Activated naive CD4-positive, alpha-beta T cell (primary cell): ENCODE measurements at regions not wholly inside any gene's neighbourhood (a gene's known extent, or its start where the extent isn't known, plus 50 kb on each side); places are given as distances from the start of the nearest gene placed in this dataset.
"Not testable (repeated sequence)": the region's sequence is repeated elsewhere in the genome, so short reads cannot be mapped to it uniquely, and the experiment has no call there.

Experiments used
- DNase-seq, 4 experiments: peaks; one replicate each; lab custom pipeline; 2025; lab: John Stamatoyannopoulos, UW

GRCh38 chr17:77821114-77821513 lies 137.4 kb upstream of the TNRC6C start:
- no peak for DNase-seq

DNA sequence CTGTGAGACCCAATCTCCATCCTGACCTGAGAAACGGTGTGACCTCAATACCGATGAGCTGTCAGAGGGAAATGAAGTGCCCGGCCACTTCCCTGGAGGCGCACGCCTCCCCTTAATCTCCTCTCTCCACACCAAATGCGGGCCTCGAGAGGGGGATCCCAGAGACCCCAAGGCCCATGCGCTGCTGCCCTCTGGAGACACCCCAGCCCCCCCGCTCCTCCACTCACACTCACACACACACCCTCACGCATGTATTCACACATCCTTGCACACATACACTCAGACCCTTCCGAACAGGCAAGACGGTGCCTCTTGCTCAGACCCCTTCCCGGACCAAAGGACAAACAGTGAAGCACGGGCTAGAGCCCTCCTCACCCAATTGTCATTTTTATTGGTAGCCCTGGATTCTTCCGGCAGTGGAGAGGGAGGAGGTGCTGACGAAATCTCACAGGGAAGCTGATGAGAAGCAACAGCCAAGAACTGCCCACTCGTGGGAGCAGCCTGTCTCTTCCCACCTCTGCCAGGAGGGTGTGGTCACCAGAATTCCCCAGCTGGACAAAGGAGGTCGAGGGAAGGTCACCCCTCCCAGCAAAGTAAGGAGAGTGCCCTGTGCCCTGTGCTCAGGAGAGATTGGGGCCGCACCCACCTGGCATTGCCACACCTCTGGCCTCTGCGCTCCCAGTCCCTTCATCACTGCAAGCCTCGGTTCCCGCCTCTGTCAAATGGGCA lies 136.0 kb upstream of the TNRC6C start:
- no peak for DNase-seq

DNA sequence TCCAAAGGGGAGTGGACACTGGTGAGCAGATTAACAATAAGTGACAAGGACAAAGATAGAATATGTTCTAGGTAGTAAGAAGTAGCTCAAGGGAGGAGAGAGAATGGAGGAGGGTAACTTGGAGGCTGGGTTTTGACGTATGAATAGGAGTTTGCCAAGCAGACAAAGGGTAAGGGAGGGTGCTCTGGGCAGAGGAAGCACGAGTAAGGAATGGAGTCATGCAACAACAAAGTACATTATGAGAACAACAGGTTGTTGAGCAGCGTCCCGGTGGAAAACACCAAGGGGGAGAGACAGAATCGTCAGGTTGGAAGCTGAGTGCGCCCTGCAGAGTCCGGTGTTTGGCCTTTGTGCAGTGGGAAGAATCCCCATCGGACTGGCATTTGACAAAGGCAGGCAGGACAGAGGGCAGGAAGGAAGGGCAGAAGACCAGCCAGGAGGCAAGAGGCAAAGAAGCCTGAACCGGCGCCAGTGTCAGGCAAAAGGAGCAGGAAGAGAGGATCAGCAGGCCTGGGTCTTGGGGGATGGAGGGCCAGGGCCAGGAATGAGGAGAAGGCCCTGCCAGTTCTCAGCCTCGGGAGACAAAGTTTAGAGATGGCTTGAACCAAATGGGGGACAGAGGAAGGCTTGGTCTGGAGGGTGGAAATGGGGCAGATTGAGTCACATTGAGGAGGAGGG lies 134.3 kb upstream of the TNRC6C start:
- no peak for DNase-seq

DNA sequence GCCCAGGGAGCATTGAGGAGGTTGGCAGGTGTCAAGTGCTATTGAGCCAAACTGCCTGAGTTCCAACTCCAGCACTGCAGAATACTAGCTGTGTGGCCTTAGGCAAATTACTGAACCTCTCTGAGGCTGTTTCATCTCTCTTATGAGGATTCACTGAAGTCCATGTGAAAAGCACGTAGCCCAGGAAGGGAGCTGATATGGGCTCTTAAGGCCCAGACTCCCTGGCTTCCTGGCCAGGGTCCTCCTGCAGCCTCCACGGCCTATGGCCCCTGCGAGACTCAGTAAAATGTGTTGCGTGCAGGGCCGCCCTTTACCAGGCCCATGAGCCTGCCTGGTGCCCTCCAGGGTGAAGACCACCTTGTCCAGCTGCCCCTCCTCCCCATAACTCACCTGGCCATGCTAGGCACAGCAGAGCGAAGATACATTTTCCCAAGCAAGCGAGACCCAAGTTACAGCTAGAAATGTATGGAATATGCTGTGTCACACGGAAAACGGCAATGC lies 133.7 kb upstream of the TNRC6C start:
- no peak for DNase-seq

DNA sequence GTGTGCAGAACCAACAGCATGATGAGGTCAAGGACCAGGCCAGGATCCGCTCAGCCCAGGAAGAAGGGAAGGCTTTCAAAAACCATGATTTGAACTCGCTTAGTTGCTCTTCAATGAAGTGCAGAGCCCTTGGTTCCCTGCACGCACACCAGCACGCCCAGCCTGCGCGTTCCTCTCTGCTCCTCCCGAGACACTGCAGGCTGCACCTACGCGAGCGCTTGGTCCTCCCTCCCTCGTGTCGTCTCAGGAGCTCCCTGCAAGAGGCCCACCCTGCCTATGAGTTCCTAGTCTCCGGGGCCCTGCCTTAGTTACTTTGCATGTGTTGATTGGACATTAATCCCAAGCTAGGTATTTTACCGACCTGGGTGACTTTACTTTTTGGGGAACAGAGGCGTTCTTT lies 132.9 kb upstream of the TNRC6C start:
- DNase-seq: no peak

DNA sequence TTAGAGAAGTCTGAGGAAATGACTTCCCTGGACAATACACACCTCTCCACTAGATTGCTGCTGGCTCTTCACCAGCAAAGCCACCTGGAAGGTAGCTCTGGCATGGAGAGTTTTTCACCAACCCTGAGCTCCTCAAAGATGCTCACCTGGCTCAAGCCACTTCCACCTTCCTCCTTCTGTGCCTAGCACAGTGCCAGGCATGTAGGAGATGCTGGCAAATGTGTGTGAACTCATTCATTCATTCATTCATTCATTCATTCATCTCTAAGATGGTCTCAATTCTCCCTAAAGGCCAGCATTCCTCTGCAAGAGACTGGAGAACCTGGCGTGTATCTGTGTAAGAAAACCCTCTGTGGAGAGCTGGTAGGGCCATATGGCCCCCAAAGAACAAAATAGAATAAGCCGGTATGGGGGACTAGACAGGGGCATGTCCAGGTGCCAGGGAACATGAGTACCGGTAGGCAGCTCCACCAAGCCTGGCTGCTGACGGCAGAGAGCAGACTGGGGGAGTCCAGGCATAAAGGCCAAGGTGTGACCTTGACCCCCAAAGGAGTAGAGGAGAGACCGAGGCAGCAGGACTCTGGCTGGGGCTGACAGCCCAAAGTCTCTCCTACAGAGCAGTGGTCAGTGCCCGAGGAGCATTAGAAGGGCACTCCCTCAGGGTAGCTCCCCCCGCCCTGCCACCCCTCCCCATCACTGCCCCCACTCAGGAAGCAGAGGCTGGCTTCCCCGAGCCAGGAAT lies 132.2 kb upstream of the TNRC6C start:
- no peak for DNase-seq

GRCh38 chr17:77827039-77827438 lies 131.5 kb upstream of the TNRC6C start:
- DNase-seq: no peak

DNA sequence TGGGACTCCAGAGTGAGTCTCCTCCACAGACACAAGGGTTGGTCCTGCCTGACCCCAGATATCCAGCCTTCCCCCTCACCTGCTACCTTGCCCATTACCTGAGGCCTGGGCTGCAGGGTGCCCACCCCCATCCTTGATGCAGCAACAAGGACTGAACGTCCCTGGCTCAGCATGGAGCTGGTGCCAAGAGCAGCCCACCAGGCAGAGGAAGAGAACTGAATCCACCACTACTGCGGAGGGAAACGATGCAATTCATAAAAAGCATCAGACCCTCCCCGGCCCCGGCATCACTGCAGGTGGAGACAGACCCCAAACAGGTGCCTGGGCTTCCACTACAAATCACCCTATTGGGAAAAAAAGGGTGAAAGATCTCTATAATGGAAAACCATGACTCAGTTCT lies 131.0 kb upstream of the TNRC6C start:
- DNase-seq: no peak

DNA sequence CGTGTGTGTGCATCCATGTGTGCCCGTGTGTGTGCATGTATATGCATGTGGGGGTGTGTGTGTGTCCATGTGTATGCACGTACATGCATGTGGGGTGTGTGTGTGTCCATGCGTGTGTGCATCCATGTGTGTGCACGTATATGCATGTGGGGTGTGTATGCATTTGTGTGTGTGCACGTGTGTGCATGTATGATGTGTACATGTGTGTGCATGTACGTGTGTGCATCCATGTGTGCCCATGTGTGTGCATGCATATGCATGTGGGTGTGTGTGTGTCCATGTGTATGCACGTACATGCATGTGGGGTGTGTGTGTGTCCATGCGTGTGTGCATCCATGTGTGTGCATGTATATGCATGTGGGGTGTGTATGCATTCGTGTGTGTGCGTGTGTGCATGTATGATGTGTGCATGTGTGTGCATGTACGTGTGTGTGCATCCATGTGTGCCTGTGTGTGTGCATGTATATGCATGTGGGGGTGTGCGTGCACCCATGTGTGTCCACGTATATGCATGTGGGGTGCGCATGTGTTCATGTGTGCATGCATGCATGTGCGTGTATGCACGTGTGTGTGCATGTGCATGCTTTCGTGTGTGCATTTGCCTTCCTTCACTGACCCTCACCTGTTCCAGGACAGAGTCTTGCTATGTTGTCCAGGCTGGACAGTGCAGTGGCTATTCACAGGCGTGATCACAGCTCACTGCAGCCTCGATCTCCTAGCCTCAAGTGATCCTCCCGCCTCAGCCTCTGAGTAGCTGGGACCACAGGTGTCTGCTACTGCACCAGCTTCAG lies 129.6 kb upstream of the TNRC6C start:
- no peak for DNase-seq

DNA sequence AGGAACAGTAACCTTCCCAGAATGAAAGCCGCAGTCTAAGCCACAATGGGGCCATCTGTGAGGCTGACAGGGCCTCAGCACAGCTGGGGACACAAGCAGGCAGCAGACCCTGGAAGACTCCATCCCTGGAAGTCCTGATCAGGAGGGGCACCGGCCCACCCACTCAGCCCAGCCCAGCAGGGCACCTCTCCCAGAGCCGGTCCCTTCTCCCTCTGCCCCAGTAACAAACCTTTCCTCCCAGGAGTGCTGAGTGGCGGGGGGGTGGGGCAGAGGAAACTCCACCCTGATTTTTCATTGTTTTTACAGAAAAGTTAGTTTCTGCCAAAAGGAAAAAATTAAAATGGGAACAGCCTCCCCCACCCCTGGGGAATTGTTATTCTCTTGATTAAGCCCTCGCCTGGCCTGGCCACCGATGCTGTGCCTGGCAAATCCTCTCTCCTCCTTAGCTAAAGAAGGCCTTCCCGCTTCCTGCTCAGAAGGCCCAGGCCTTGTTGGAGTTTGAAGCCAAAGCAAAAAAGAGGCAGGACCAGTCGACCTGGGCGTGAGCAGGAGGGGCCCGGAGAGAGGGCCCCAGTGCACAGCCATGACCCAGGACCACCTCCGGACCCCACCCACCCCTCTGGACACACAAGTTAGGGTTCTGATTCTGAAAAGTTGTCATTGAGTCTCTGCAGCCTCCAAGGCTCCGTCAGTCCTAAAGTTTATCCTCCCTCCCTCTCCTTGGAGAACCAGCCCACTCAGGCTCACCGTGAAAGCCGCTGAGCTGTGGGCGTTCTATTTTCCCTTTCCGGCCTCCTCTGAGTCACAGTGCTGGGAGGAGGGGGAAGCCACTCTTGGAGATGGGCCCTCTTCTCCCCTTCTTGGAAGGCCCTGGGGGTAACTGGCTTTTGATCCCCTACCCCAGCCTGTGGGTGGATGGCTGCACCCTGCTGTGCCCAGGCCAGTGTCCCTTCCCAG lies 128.4 kb upstream of the TNRC6C start:
- no peak for DNase-seq

DNA sequence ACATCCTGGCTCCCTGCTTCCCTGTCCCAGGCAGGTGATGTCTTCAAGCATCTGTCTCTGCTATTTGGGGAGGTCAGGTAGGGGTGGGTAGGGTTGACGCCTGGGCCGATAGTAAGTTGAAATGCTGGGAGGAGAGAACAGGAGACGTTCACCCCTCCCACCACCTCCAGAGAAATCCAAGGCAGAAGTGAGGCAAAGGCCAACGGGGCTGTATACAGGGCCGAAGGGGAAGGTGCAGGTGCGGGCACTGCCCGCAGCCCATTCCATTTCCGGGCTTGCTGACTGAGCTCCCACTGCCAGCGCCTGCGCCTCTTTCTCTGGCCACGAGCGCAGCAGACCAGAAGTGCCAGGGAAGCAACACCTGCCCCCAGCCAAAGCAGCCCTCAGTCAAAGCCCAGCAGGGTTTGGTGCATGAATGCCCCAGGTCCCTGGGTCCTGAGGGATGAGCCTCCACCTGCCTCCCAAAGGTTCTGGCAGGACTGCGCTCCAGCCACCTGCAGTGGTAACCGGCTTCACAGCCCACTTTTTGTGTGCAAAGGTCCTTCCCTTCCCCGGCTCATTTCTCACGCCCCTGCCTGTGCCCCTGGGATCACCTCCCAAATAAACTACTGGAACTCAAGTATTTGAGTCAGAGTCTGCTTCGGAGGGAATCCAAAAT lies 127.6 kb upstream of the TNRC6C start:
- DNase-seq: no peak

GRCh38 chr17:77831474-77832179 lies 126.9 kb upstream of the TNRC6C start:
- DNase-seq: no peak

- no peak for DNase-seq
Observed at GRCh38 chr17:77832180-77832560, 126.3 kb upstream of the TNRC6C start.

DNA sequence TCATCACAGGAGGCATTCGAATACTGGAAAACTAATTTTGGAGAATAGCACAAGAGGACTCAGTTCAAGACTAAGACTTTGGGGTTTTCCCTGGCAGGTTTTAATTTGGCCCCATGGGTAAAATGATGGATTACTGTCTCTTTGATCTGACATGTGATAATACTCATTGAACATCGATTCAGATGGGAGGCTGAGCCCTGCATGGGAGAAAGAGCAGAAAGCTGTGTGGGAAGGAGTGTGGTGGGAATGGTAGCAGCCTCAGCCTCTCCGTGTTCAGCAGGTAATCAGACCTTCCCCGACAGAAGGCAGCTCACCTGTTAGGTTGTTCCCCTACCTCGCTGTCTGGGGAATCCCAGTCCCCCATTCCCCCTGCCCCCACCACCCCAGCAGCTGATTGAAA lies 124.7 kb upstream of the TNRC6C start:
- DNase-seq: no peak

- DNase-seq: peak in 1 of 4 experiments; percentile 26
Observed at GRCh38 chr17:77834170-77835115, 124.1 kb upstream of the TNRC6C start.

DNA sequence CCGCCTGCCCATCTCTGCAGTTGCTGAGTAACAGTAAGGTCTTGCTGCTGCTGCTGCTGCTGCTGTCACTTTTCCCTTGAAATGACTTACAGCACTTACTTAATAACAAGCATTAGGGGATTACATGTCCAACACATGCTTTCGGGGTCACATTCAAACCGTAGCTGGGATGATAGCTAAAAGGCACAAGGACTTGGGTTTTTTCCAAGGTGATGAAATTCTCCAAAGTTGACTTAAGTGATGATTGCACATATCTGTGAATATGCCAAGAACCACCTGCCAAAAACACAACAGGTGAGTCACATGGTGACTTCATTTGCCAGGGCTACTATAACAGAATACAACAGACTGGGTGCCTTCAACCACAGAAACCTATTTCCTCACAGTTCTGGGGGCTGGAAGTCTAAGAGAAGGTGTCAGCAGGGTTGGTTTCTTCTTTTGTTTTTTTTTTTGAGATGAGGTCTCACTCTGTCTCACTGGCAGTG lies 121.9 kb upstream of the TNRC6C start:
- DNase-seq: no peak

GRCh38 chr17:77837072-77837471 lies 121.4 kb upstream of the TNRC6C start:
- DNase-seq: not testable (repeated sequence)

- no peak for DNase-seq
Observed at GRCh38 chr17:77837917-77838316, 120.6 kb upstream of the TNRC6C start.
